22Rv1 (cell line): ENCODE measurements at regions not wholly inside any gene's neighbourhood (a gene's known extent, or its start where the extent isn't known, plus 50 kb on each side); places are given as distances from the start of the nearest gene placed in this dataset.

ENCODE experiments used
- H3K27ac ChIP-seq: fragments of 450-650 bp; 2 replicates; pipeline ENCODE4 v1.5.1; 2017
- ZFX ChIP-seq: fragments of 450-650 bp; IDR thresholded peaks from 2 replicates; pipeline ENCODE4 v1.6.1; 2017; ENCODE audit warnings: antibody characterized with exemption, borderline replicate concordance
- TF ChIP-seq, protein P1 (sequence below): fragments of 450-650 bp; IDR thresholded peaks from 2 replicates; pipeline ENCODE4 v1.5.1; 2017; ENCODE audit warnings: mild to moderate bottlenecking

DNA sequence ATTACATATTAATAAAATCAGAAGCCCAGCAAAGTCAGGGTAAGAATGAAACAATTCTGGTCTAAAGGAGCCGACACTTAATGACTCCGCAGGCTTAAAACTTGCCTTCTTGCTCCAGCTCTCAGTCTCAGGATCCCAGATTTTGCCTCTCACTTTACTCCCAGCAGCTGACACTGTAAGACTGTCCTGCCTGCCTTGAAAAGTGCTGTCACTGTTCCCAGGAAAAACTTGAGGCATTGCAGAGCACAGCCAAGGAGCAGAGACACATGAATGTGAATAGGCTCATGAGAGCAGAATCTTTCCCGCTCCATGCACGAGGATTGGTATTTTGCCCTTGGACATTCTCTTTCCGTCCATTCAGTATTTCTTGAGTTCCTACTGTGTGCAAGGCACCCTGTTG is 457.6 kb upstream of the ZFHX3 start:
- no peak overlapping the region for H3K27ac ChIP-seq
- no peak for TF ChIP-seq ZFX
- TF ChIP-seq, protein P1, sequence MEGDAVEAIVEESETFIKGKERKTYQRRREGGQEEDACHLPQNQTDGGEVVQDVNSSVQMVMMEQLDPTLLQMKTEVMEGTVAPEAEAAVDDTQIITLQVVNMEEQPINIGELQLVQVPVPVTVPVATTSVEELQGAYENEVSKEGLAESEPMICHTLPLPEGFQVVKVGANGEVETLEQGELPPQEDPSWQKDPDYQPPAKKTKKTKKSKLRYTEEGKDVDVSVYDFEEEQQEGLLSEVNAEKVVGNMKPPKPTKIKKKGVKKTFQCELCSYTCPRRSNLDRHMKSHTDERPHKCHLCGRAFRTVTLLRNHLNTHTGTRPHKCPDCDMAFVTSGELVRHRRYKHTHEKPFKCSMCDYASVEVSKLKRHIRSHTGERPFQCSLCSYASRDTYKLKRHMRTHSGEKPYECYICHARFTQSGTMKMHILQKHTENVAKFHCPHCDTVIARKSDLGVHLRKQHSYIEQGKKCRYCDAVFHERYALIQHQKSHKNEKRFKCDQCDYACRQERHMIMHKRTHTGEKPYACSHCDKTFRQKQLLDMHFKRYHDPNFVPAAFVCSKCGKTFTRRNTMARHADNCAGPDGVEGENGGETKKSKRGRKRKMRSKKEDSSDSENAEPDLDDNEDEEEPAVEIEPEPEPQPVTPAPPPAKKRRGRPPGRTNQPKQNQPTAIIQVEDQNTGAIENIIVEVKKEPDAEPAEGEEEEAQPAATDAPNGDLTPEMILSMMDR = no peak

GRCh38 chr16:73504591-73505575 is 457.0 kb upstream of the ZFHX3 start:
- H3K27ac ChIP-seq = no peak overlapping the region
- no peak for TF ChIP-seq ZFX
- TF ChIP-seq, protein P1 = no peak

DNA sequence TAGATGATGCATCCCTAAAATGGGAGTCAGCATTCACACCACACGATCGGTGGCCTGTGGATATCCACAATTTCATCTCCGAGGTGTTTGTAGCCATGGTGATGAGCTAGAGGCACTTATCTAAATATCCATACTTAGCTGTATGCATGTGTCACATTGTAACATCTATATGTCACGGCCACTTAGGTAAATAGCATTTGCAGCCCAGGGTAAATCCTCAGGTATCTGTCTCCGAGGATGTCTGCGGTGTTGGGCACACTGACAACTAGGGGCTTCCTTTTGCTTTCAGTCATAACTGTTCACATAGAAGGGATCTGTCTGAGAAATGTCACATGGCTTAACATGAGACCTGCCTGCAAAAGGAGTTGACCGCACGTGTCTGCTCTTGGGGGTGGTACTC is 455.2 kb upstream of the ZFHX3 start:
- no peak for TF ChIP-seq ZFX
- TF ChIP-seq, protein P1 = no peak
- H3K27ac ChIP-seq = no peak overlapping the region

- H3K27ac ChIP-seq = no peak overlapping the region
- TF ChIP-seq, protein P1 = no peak
- no peak for TF ChIP-seq ZFX
Observed at GRCh38 chr16:73499276-73499675, 451.3 kb upstream of the ZFHX3 start.

GRCh38 chr16:73485880-73486279 is 438.0 kb upstream of the ZFHX3 start:
- no peak for TF ChIP-seq ZFX
- TF ChIP-seq, protein P1 = no peak
- no peak overlapping the region for H3K27ac ChIP-seq

DNA sequence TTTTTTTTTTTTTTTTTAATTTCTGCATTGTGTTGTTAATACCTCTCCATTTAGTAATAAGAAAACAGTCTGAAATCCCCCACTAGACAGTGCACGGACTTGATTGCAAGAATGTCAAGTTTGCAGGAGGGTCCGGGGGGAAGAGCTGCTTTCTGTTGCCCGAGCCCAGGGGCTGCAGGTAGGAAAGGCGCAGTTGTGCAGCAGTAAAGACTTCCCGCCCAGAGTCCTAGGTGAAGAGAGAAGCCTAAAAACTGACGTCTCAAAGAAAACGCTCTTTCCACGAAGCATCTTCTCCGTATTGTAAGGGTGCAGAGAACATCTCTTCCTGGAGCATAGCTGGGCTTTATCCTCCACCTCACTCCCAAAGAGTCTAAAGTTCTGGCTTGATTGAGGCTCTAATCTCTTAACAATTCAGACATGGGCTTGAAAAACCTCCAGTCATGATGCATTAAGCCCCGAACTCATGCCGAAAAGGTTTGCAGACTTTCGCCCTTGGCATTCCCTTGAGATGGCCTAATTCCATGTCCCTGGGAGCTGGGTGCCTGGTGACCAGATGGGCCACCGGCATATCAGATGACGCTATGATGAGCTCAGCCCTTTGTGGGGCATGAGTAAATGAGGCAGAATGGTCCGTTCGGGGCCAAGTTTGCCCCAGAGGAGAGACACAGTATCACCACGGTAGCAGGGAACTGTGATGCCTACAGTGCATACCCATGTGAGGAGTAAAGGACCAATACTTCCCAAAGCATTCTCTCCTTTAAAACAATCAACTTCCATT is 436.2 kb upstream of the ZFHX3 start:
- no peak for TF ChIP-seq ZFX
- TF ChIP-seq, protein P1 = no peak
- H3K27ac ChIP-seq = no peak overlapping the region
